SK-N-SH treated with all-trans-retinoic acid at 6 μM for 48 hours (cell line): ENCODE measurements at regions not wholly inside any gene's neighbourhood (a gene's known extent, or its start where the extent isn't known, plus 50 kb on each side); places are given as distances from the start of the nearest gene placed in this dataset.

Experiments
- ATAC-seq: fragments of 200-7000 bp; cut with Tn5 transposase; 3 replicates; pipeline ENCODE4 v1.9.1; 2020; ENCODE audit warnings: mild to moderate bottlenecking, moderate library complexity
- ARNTL ChIP-seq: fragments of 450-650 bp; formaldehyde crosslinking; IDR thresholded peaks from 2 replicates; pipeline ENCODE4 v1.5.0; 2020; ENCODE audit warnings: low read depth, mild to moderate bottlenecking, moderate library complexity, borderline replicate concordance
- BACH2 ChIP-seq: fragments of 250-450 bp; sonication (Bioruptor Pico); IDR thresholded peaks from 2 replicates; pipeline ENCODE4 v1.9.0; 2021; ENCODE audit warnings: mild to moderate bottlenecking, borderline replicate concordance
- CSDC2 ChIP-seq: fragments of 250-450 bp; sonication (Bioruptor Pico); IDR thresholded peaks from 2 replicates; pipeline ENCODE4 v1.5.0; 2020; ENCODE audit warnings: mild to moderate bottlenecking, moderate library complexity
- CSRNP3 ChIP-seq: fragments of 250-450 bp; sonication (Bioruptor Pico); IDR thresholded peaks from 2 replicates; pipeline ENCODE4 v1.5.1; 2021; ENCODE audit warnings: mild to moderate bottlenecking, moderate library complexity
- ESRRG ChIP-seq: fragments of 250-450 bp; sonication (Bioruptor Pico); IDR thresholded peaks from 2 replicates; pipeline ENCODE4 v1.6.1; 2021; ENCODE audit warnings: mild to moderate bottlenecking
- GLIS3 ChIP-seq: fragments of 250-450 bp; sonication (Bioruptor Pico); IDR thresholded peaks from 2 replicates; pipeline ENCODE4 v1.5.0; 2020; ENCODE audit warnings: mild to moderate bottlenecking, moderate library complexity
- ISL1 ChIP-seq: fragments of 250-450 bp; sonication (Bioruptor Pico); IDR thresholded peaks from 2 replicates; pipeline ENCODE4 v2.1.2; 2022; ENCODE audit warnings: mild to moderate bottlenecking, moderate library complexity
- OSR1 ChIP-seq: fragments of 250-450 bp; sonication (Bioruptor Pico); IDR thresholded peaks from 2 replicates; pipeline ENCODE4 v1.8.0; 2022; ENCODE audit warnings: moderate library complexity, mild to moderate bottlenecking, inconsistent platforms
- POU6F1 ChIP-seq: fragments of 250-450 bp; sonication (Bioruptor Pico); IDR thresholded peaks from 2 replicates; pipeline ENCODE4 v1.8.0; 2021; ENCODE audit warnings: low read depth, mild to moderate bottlenecking, moderate library complexity, borderline replicate concordance
- RARB ChIP-seq: fragments of 250-450 bp; sonication (Bioruptor Pico); IDR thresholded peaks from 2 replicates; pipeline ENCODE4 v1.8.0; 2021; ENCODE audit warnings: mild to moderate bottlenecking, moderate library complexity
- SNAI2 ChIP-seq: fragments of 250-450 bp; sonication (Bioruptor Pico); IDR thresholded peaks from 2 replicates; pipeline ENCODE4 v1.5.0; 2020; ENCODE audit warnings: mild to moderate bottlenecking, moderate library complexity
- TSHZ2 ChIP-seq: fragments of 250-450 bp; sonication (Bioruptor Pico); IDR thresholded peaks from 2 replicates; pipeline ENCODE4 v1.5.0; 2020; ENCODE audit warnings: mild to moderate bottlenecking, moderate library complexity
- ZC3H10 ChIP-seq: fragments of 250-450 bp; sonication (Bioruptor Pico); IDR thresholded peaks from 2 replicates; pipeline ENCODE4 v1.5.1; 2021; ENCODE audit warnings: mild to moderate bottlenecking, moderate library complexity
- ZFP3 ChIP-seq: fragments of 250-450 bp; sonication (Bioruptor Pico); IDR thresholded peaks from 2 replicates; pipeline ENCODE4 v1.5.0; 2020; ENCODE audit warnings: mild to moderate bottlenecking, moderate library complexity
- ZNF70 ChIP-seq: fragments of 450-650 bp; formaldehyde crosslinking; IDR thresholded peaks from 2 replicates; pipeline ENCODE4 v1.5.0; 2020; ENCODE audit warnings: mild to moderate bottlenecking, moderate library complexity
- ZNF8 ChIP-seq: fragments of 450-650 bp; formaldehyde crosslinking; IDR thresholded peaks from 2 replicates; pipeline ENCODE4 v1.5.0; 2020; ENCODE audit warnings: mild to moderate bottlenecking, moderate library complexity
- TF ChIP-seq, protein P1 (sequence below): fragments of 250-450 bp; sonication (Bioruptor Pico); IDR thresholded peaks from 2 replicates; pipeline ENCODE4 v1.5.1; 2020; ENCODE audit warnings: low read depth, mild to moderate bottlenecking, moderate library complexity

DNA sequence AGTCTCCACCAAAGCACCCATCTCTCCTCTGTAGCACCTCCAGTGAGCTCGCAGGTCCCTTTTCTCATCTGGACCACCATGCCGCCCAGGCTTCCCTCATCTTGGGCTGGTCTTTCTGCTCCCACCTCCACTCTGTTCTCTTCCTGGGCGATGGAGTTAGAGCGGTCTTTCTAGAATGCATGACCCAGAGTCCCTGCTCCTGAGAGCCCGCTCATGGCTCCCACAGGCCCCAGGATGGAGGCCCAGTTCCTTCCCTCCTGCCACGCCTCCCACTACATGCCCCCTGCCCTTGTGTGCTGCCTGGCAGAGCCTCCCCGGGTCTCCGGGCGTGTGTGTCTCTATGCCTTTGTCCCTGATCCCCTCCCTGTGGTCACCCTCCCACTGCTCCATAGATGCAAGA lies 100.7 kb upstream of the RTL1 start:
- TF ChIP-seq ZNF8 (no peak), TSHZ2 (CRISPR knock-in tag) (no peak)
- TF ChIP-seq, protein P1, sequence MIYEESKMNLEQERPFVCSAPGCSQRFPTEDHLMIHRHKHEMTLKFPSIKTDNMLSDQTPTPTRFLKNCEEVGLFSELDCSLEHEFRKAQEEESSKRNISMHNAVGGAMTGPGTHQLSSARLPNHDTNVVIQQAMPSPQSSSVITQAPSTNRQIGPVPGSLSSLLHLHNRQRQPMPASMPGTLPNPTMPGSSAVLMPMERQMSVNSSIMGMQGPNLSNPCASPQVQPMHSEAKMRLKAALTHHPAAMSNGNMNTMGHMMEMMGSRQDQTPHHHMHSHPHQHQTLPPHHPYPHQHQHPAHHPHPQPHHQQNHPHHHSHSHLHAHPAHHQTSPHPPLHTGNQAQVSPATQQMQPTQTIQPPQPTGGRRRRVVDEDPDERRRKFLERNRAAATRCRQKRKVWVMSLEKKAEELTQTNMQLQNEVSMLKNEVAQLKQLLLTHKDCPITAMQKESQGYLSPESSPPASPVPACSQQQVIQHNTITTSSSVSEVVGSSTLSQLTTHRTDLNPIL: no peak
- ATAC-seq: no peak

- TF ChIP-seq ISL1 (no peak), CSRNP3 (CRISPR knock-in tag) (no peak), SNAI2 (CRISPR knock-in tag) (no peak), BACH2 (CRISPR knock-in tag) (no peak)
- no peak for ATAC-seq
Measured at GRCh38 chr14:101004954-101005353, 101.4 kb upstream of the RTL1 start.

DNA sequence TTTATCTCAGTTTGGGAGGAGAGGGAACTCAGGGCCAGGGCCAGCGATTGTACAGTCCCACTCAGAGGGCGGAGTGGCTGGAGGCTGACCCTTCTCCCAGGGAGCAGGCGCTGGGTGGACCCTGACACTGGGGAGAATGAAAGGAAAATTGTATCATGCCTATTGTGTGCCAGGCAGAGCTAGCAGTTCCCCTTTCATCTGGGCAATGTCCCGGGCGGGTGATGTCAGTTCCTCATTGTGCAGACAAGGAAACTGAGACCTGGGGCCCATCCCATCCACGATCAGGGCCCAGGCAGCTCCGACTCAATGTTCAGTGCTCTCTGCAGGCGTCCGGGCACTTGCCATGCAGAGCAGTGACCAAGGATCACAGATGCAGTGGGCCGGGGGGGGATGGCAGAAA lies 101.9 kb upstream of the RTL1 start:
- TF ChIP-seq ARNTL (CRISPR knock-in tag) (no peak), CSDC2 (CRISPR knock-in tag) (no peak)
- no peak for ATAC-seq

DNA sequence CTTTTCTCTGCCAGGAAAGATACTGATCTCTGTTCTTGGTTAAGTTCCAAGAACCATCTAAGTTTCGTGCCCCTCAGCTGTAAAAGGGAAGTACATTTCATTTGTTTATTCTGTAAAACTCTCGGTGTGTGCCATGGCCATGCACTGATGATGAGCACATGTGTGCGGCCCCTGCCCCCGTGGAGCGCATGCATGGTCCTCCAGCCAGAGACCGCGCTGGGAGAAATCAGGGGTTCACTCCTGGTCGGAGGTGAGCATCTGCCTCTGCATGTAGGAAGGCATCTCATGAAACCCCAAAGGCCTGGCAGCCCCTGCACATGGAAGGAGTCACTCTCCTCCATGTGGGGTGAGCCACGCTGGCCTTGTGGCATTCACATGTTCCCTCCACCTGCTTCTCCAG lies 102.5 kb upstream of the RTL1 start:
- no peak for TF ChIP-seq TSHZ2 (CRISPR knock-in tag)
- no peak for TF ChIP-seq CSRNP3 (CRISPR knock-in tag)
- TF ChIP-seq POU6F1 (CRISPR knock-in tag): no peak
- no peak for ATAC-seq

DNA sequence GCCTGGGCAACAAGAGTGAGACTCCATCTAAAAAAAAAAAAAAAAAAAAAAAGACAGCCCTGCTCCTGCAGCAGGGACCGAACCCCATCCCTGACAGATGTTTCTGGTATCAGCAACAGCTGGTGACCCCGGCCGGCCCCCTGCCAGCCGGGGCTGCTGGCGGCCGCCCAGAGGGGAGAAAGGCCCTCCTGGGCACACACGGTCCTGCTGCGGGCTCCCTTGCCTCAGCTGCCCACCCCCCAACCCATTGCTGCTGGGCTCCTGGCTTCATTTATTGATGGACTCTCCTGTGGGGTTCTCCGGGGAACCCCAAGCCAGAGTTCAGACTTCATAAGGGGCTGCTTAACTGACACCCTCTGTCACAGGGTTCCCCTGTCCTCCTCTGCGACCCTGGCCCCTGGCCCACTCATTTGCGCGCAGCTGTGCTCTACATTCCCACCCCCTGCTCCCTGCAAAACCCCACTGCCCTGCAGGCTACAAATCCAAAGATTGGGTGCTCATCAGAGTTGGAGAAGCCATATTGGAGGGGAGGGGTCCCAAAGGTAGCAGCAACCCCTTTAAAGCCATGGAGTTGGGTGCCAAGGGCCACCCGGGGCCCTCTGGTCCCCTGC lies 103.6 kb upstream of the RTL1 start:
- no peak for ATAC-seq
- TF ChIP-seq ZC3H10 (CRISPR knock-in tag): no peak
- TF ChIP-seq TSHZ2 (CRISPR knock-in tag): no peak
- no peak for TF ChIP-seq RARB (CRISPR knock-in tag)
- TF ChIP-seq BACH2 (CRISPR knock-in tag): no peak
- TF ChIP-seq GLIS3 (CRISPR knock-in tag): no peak
- no peak for TF ChIP-seq ZNF70
- no peak for TF ChIP-seq ZFP3 (CRISPR knock-in tag)
- TF ChIP-seq CSRNP3 (CRISPR knock-in tag): no peak
- no peak for TF ChIP-seq CSDC2 (CRISPR knock-in tag)
- TF ChIP-seq ARNTL (CRISPR knock-in tag): no peak
- TF ChIP-seq ESRRG (CRISPR knock-in tag): no peak
- no peak for TF ChIP-seq OSR1 (CRISPR knock-in tag)
